HG03039 (cell line): ENCODE measurements at regions not wholly inside any gene's neighbourhood (a gene's known extent, or its start where the extent isn't known, plus 50 kb on each side); places are given as distances from the start of the nearest gene placed in this dataset.
"Not testable (repeated sequence)": the region's sequence is repeated elsewhere in the genome, so short reads cannot be mapped to it uniquely, and the experiment has no call there.

Experiments used
- ATAC-seq: cut with Tn5 transposase; IDR thresholded peaks from one replicate; pipeline ENCODE4 v1.9.1; 2021; ENCODE audit warnings: mild to moderate bottlenecking, moderate library complexity; ENCODE audit not compliant: unreplicated experiment

DNA sequence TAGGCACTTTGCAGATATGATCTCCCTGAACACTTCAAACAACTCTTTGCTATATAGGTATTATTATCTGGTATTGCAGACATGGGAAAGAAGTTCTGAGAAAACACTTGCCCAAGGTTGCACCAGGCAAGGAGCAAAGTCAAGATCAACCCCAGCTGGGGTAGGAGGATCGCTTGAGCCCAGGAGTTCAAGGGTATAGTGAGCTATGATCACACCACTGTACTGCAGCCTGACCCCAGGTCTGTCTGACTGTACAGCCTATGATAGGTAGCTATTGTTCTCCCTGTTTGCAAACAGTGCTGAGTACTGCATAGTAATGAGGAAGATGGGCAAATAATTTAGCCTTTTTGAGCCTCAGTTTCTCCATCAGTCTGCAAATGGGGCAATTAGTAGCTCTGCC is 60.5 kb upstream of the GRK3 start:
- not testable (repeated sequence) for ATAC-seq

DNA sequence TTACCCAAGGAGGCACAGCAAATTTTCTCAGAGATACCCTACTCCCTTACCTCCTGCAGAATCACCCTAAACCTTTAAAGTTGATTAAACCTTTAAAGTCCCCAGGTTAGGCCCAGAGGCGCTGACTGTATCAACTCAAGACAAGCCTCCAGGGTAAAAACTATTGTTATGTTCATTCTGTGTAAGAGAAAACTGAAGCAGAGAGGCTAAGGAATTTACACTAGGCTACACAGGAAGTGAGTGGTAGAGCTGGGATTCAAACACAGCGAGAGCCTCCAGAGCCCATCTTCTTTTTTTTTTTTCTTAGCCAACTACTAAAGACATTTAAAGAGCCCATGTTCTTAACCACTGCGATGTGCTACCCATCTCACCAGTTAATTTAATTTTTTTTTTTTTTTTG is 56.3 kb upstream of the GRK3 start:
- ATAC-seq, result no peak

DNA sequence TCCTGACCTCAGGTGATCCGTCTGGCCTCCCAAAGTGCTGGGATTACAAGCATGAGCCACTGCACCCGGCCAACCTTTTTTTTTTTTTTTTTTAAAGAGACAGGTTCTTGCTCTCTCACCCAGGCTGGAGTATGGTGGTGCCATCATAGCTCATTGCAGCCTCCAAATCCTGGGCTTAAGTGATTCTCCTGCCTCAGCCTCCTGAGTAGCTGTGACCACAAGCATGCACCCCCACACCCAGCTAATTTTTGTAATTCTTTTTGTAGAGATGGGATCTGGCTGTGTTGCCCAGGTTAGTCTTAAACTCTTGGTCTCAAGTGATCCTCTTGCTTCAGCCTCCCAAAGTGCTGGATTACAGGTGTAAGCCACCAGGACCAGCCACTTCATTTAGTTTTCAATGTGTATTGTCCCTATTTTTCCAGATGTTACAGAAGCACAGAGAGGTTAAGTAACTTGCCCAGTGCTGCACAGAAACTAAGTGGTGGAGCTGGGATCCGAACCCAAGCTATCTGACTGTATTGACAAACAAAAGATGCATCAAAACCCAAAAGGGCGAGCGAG is 55.6 kb upstream of the GRK3 start:
- no peak for ATAC-seq

DNA sequence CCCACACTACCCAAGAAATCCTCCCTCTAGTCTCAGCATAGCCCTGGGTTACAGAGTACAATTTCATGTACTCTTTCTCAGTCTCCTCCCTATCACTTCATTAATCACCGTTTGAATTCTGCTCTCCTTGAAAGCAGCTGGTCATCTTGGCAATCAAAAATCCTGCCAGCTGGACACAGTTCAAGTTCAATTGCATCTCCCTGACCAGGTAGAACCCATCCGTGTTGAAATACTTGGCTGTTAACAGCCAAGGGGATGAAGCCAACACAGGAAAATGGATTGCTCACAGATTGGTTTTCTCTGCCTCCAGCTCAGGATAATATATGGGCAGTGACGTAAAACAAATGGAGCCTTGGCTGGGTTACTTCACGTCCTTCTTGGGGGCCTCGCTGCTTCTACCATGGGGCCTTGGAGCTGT is 55.1 kb upstream of the GRK3 start:
- no peak for ATAC-seq

DNA sequence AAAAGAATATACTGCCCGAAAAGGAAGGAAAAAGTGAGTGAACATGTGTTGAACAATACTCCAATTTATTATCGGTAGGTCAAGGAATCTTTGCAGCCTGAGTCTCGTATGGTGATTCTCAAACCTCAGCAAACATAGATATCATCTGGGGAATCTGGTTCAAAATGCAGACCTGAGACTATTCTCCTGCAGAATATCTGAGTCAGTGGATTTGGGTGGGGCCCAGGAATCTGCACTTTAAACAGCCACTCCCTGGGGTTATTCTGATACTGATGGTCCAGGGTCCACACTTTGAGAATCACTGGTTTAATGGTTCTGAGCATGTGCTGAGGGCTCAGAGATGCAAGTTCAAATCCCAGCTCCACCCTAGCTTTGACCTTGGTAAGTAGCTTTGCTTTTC is 53.6 kb upstream of the GRK3 start:
- no peak for ATAC-seq

DNA sequence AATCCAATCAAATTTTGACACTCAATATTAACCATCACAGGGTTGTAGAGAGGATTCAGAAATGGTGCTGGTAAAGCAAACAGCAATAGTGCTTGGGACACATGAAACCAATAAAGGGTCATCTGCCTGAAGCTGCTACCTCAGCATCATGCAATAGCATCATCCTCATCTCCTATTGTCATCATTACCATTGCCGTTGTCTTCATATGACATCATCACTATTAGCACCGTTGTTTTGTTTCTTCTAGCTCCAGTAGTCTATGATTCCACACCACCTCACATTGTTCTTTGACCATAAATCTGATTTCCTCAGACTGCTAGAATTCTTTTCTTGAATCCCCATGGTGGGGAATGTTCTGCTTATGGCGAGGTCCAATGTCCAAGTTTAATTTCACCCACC is 52.8 kb upstream of the GRK3 start:
- ATAC-seq, result no peak

DNA sequence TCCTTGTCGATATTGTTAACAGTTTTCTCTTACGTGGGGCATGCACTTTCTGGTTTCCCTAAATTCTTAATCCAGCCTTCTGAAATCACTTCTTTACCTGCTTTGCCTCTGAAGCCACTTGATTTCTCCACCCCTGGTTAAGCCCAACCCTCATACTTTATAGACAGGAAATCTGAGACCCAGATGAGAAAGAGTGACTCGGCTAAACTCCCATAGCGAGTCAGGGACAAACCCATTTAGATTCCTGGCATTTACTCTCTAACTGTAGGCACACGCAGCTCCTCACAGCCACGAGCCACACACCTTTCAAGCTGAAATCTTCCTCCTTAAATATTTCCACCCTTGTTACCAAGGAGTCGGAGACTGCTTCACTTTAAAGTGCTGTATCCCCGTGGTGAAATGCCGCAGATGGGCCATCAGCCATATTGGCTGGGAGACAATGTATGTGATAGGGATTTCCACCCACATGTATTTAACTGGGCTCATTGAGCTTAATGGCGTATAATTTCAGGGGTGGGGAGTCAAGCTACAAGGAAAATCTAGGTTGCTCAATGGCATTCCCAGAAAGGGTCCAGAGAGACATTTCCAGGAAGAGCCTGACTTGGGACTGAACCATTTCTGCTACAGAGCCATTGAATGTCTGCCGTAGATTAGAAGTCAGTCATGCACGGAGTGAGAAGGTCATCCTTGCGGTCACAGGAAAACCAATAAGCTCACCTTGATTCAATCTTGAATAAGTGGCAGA is 49.9 kb upstream of the GRK3 start:
- no peak for ATAC-seq
